Lung (tissue), 11 donors: ENCODE measurements at regions not wholly inside any gene's neighbourhood (a gene's known extent, or its start where the extent isn't known, plus 50 kb on each side); places are given as distances from the start of the nearest gene placed in this dataset.

Experiments used
- ATAC-seq: fragments of 200-7000 bp; cut with Tn5 transposase; one replicate; pipeline ENCODE4 v1.9.1; 2020; ENCODE audit warnings: moderate number of reproducible peaks; ENCODE audit not compliant: insufficient read depth, low FRiP score
- DNase-seq, 3 donors: peaks; one replicate each; pipeline ENCODE4 v3.0.0-alpha.2; 2013 to 2017
- H3K27ac ChIP-seq, 2 donors: one replicate each; pipeline ENCODE4 v1.5.1; 2013; ENCODE audit warnings: mild to moderate bottlenecking in 2 of 2, moderate library complexity in 2 of 2, control low read depth in 1 of 2, inconsistent platforms in 1 of 2, low read depth in 1 of 2, low read length in 1 of 2
- H3K27me3 ChIP-seq, 3 donors: one replicate each; pipeline ENCODE4 v1.5.1; 2013; ENCODE audit warnings: low read length in 2 of 3; ENCODE audit not compliant: control insufficient read depth in 3 of 3, insufficient read depth in 3 of 3
- H3K36me3 ChIP-seq, 4 donors: one replicate each; pipeline ENCODE4 v1.5.1; 2013; ENCODE audit warnings: low read length in 4 of 4, mild to moderate bottlenecking in 1 of 4, moderate library complexity in 1 of 4; ENCODE audit not compliant: control insufficient read depth in 4 of 4, insufficient read depth in 4 of 4
- H3K4me1 ChIP-seq, 5 donors: one replicate each; pipeline ENCODE4 v1.5.1; 2013; ENCODE audit warnings: low read length in 5 of 5, mild to moderate bottlenecking in 2 of 5, moderate library complexity in 1 of 5; ENCODE audit not compliant: control insufficient read depth in 5 of 5, insufficient read depth in 5 of 5
- H3K4me3 ChIP-seq: one replicate; pipeline ENCODE4 v1.5.1; 2013; ENCODE audit warnings: mild to moderate bottlenecking, control low read depth, moderate library complexity
- H3K9ac ChIP-seq, 2 donors: one replicate each; pipeline ENCODE4 v1.5.1; 2013; ENCODE audit warnings: low read length in 2 of 2, control low read depth in 1 of 2; ENCODE audit not compliant: insufficient read depth in 1 of 2
- H3K9me3 ChIP-seq, 4 donors: one replicate each; pipeline ENCODE4 v1.5.1; 2013; ENCODE audit warnings: low read length in 3 of 4, mild to moderate bottlenecking in 1 of 4, moderate library complexity in 1 of 4; ENCODE audit not compliant: control insufficient read depth in 4 of 4, insufficient read depth in 3 of 4
- CTCF ChIP-seq: IDR thresholded peaks from 2 replicates; pipeline ENCODE4 v1.5.1; 2012; ENCODE audit warnings: mild to moderate bottlenecking; ENCODE audit errors: control extremely low read depth, extremely low read depth
- WGBS, 2 donors: extraction: QIAGEN DNeasy Blood & Tissue Kit; methylation state at CpG; one replicate each; pipeline ENCODE4 v1.1.7; 2013; 5-methylcytosine and 5-hydroxymethylcytosine counted together
- donor health status: control.
- donor health status: control.
- donor health status: Bipolar disorder and iron deficiency.
- donor health status: healthy.
- donor health status: DM: yes; HTN: yes; CAD: no.

- no peak overlapping the region for H3K9ac ChIP-seq
- peaks cover 0 to 71% (median 5%) of the 10 kb centered on the region in 5 donors for H3K4me1 ChIP-seq
- no peak for DNase-seq
- H3K4me3 ChIP-seq: no peak overlapping the region
- no peak for ATAC-seq
- no peak for TF ChIP-seq CTCF
- no peaks in the 10 kb centered on the region for H3K36me3 ChIP-seq
- peaks cover 0 to 4% (median 0%) of the 10 kb centered on the region in 4 donors for H3K9me3 ChIP-seq
- H3K27ac ChIP-seq: no peak overlapping the region
- 43 to 69% methylated on average over 1 of the region's 1 CpG for WGBS, 2 donors
- no peaks in the 10 kb centered on the region for H3K27me3 ChIP-seq
Observed at GRCh38 chr5:124457901-124458300, 288.5 kb downstream of the ZNF608 start.

GRCh38 chr5:124457101-124457500, 289.3 kb downstream of the ZNF608 start:
- 80 to 87% methylated on average over 5 of the region's 5 CpGs for WGBS, 2 donors
- Histone ChIP-seq H3K36me3 (no peaks in the 10 kb centered on the region), H3K4me3 (no peak overlapping the region), H3K27ac (no peak overlapping the region), H3K9me3 (peaks cover 0 to 4% (median 0%) of the 10 kb centered on the region in 4 donors), H3K4me1 (peaks cover 0 to 74% (median 6%) of the 10 kb centered on the region in 5 donors), H3K9ac (no peak overlapping the region), H3K27me3 (no peaks in the 10 kb centered on the region)
- ATAC-seq (no peak), DNase-seq (no peak)
- TF ChIP-seq CTCF: no peak

GRCh38 chr5:124456249-124456648, 290.2 kb downstream of the ZNF608 start:
- peak in 2 of 3 donors; percentile 38 to 39 for DNase-seq
- Histone ChIP-seq H3K4me3 (no peak overlapping the region), H3K27me3 (no peaks in the 10 kb centered on the region), H3K9ac (no peak overlapping the region), H3K27ac (no peak overlapping the region), H3K36me3 (no peaks in the 10 kb centered on the region), H3K4me1 (peaks cover 0 to 72% (median 6%) of the 10 kb centered on the region in 5 donors), H3K9me3 (peaks cover 0 to 4% (median 0%) of the 10 kb centered on the region in 4 donors)
- TF ChIP-seq CTCF: no peak
- ATAC-seq: no peak
- WGBS, 2 donors: 91 to 93% methylated on average over 3 of the region's 3 CpGs

GRCh38 chr5:124454081-124454480, 292.4 kb downstream of the ZNF608 start:
- Histone ChIP-seq H3K27ac (no peak overlapping the region), H3K36me3 (no peaks in the 10 kb centered on the region), H3K9me3 (no peaks in the 10 kb centered on the region), H3K4me3 (no peak overlapping the region), H3K4me1 (peaks cover 0 to 51% (median 6%) of the 10 kb centered on the region in 5 donors), H3K27me3 (no peaks in the 10 kb centered on the region), H3K9ac (no peak overlapping the region)
- DNase-seq: no peak
- ATAC-seq: no peak
- WGBS, 2 donors: 74 to 90% methylated on average over 3 of the region's 3 CpGs
- TF ChIP-seq CTCF: no peak
